ENCODE measurements at regions not wholly inside any gene's neighbourhood (a gene's known extent, or its start where the extent isn't known, plus 50 kb on each side); places are given as distances from the start of the nearest gene placed in this dataset.

GRCh38 chr7:89914711-89915110, 239.6 kb upstream of the STEAP1 start:
- TF ChIP-seq CEBPB (tag; IDR thresholded peaks at IDR 0.05) (no peak), MTA3 (IDR thresholded peaks at IDR 0.05; ENCODE audit: borderline replicate concordance) (no peak), HNRNPLL (IDR thresholded peaks at IDR 0.05; ENCODE audit: low read depth, low read length, poor library complexity, severe bottlenecking) (no peak), ZNF121 (CRISPR knock-in tag; conservative IDR thresholded peaks at IDR 0.05) (no peak)
- TF ChIP-seq, protein P1, sequence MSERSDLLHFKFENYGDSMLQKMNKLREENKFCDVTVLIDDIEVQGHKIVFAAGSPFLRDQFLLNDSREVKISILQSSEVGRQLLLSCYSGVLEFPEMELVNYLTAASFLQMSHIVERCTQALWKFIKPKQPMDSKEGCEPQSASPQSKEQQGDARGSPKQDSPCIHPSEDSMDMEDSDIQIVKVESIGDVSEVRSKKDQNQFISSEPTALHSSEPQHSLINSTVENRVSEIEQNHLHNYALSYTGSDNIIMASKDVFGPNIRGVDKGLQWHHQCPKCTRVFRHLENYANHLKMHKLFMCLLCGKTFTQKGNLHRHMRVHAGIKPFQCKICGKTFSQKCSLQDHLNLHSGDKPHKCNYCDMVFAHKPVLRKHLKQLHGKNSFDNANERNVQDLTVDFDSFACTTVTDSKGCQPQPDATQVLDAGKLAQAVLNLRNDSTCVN (CRISPR knock-in tag; IDR thresholded peaks at IDR 0.05), result no peak
- TF ChIP-seq, protein P2, sequence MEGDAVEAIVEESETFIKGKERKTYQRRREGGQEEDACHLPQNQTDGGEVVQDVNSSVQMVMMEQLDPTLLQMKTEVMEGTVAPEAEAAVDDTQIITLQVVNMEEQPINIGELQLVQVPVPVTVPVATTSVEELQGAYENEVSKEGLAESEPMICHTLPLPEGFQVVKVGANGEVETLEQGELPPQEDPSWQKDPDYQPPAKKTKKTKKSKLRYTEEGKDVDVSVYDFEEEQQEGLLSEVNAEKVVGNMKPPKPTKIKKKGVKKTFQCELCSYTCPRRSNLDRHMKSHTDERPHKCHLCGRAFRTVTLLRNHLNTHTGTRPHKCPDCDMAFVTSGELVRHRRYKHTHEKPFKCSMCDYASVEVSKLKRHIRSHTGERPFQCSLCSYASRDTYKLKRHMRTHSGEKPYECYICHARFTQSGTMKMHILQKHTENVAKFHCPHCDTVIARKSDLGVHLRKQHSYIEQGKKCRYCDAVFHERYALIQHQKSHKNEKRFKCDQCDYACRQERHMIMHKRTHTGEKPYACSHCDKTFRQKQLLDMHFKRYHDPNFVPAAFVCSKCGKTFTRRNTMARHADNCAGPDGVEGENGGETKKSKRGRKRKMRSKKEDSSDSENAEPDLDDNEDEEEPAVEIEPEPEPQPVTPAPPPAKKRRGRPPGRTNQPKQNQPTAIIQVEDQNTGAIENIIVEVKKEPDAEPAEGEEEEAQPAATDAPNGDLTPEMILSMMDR (IDR thresholded peaks at IDR 0.05 in 2 of 3, conservative IDR thresholded peaks at IDR 0.05 in 1 of 3; ENCODE audit: insufficient read depth in 2 of 3, low read depth in 1 of 3, low read length in 3 of 3), result no peak

Data from K562 (cell line).